T-helper 2 cell treated with Interferon-gamma antibody and Interleukin-4, amounts not matched to agents 100 ng/mL and 5 ng/mL, for 36 hours (primary cell): ENCODE measurements at regions not wholly inside any gene's neighbourhood (a gene's known extent, or its start where the extent isn't known, plus 50 kb on each side); places are given as distances from the start of the nearest gene placed in this dataset.

Source experiments
- intact Hi-C: fragments of 100-400 bp; cut with micrococcal nuclease; formaldehyde crosslinking; loops from one replicate; pipeline ENCODE4 v1.15.1; 2023

DNA sequence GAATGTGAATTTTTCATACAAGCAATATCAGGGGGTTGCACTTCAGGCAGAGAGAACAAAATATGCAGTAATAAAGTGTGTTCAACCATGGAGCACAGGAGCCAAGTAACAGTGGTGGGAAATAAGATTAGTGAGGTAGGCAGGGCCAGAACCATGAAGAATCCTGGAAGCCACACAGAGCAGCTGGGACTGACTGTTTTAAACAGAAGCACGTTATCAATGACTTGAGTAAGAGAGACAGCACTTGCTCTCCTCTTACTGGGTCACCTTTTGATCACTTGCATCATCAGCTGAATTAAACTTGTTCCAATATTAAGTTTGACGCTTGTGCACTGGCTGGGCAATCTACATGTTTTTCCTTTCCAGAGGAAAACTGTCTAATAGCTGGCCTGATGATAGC, 238.5 kb downstream of the TBX18 start:
- intact Hi-C loops: no loop called here

DNA sequence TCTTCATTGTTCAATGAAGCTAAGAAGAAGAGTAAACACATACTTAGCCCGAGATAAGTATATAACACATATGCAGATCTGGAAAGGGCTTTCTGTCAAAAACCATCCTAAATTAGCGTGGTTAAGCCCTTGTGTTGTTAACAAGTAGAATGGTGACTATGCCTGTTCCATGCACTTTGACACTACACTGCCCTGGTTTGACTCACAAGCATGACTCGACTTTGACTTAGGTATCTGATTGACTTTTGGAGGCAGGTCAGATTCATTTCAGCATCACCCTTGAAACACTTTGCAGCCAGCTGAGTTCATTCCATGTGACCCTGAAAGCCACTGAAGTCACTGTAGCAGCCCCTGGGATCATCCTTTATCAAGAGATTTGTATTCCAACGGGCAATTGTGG, 239.8 kb downstream of the TBX18 start:
- intact Hi-C loops: no loop called here

DNA sequence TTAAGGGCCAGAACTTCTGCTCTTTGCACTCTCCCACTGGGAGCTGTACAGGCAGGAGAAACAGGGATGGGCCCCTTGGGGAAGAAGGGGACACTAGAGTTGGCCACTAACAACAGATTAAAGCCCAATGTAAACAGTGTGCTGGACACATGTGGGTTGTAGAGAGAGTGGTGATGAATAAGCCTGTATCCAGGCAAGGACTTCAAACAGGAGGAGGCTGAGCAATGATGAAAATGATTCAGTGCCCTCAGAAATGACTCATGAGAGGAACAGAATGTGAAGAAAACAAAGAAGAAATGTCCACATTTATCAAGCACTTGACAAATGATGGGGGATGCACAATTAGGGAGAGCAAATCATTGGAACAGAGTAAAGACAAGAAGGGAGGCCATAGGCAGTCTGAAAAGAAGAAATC, 242.3 kb downstream of the TBX18 start:
- intact Hi-C loops: no loop called here

DNA sequence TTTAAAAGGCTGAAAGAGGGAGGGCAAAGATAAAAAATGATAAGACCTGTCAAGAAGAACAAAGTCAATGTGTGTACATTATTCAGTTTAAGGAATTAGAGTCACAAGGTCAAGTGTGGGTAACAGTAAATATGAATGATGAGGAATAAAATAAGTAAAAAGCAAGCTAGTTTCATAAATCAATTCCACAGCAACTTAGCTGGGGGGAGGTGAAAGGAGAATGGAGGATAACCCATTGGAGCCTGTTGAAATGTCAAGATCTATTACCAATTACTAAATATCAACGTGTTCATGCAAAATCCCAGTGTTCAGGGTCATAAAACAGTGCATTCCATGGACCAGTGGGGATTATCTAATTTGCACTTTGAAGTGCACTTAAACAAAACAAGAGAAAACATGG, 242.9 kb downstream of the TBX18 start:
- intact Hi-C loops: no loop called here

DNA sequence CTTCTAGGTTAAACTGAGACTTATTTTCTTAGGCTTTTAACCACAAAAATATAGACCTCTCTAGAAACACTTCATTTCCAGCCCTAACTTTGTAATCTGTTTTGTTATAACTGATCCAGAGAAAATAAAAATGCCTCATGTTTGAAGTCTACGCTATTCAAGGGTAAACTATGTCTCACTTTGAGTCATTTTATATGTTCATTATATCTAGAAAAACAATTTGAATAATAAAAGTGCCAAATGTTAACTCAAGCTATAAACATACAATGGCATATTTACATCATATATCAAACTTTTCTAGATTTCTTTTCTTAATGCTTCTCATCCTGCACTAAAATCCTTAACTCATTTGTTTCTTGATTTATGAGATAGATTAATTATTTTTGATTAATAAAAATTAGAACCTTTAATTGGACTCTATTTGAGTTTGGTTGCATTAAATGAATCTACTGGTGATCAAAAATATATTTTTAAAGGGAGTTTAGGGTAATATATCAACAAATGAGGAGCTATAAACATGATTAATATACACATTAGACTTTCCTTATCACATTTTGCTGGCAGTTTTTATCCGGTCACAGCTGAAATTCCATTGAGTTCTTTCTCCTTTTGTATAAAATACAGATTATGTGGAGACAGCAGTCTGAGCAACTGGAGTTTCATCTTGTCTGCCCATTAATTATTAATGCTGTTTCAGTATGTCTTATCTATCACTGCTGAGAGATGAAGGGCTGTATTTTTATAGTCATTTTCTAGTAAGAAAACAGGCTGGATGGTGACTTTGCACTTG, 246.5 kb downstream of the TBX18 start:
- intact Hi-C loops: no loop called here

DNA sequence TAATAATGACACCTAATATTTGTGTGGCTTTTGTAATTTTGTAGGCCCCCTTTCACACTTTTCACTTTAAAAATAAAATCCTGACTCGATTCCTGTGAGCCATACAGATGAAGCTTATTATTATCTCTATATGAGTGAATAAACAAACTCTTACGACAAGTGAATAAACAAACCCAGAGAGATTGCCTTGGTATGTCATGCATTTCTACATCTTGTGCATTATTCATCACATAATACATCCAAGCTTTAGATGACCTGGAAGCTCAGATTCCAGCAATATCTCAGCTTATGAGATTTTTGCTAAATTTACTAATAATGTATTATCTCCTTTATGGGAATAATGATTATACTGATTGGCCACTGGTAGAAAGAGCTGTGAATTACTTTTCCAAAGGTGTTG, 248.2 kb downstream of the TBX18 start:
- intact Hi-C loops: no loop called here

DNA sequence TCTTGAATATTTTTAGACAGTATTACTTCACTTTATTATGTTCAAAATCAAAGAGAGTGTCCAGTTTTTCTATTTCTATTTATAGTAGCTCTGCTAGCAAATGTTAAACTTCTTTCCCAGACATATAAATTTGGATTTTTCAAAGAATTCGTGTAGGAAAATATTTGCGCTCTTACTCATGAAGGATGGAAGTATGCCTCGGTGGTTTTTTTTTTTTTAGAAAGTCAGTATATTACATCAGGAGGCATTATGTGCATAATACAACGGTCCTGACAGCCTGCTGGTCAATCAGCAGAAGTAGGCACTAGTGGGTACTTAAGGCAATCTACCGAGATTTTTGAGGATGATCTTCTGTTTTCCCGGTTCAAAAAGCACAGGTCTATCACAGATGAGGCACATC, 249.3 kb downstream of the TBX18 start:
- intact Hi-C loops: no loop called here

DNA sequence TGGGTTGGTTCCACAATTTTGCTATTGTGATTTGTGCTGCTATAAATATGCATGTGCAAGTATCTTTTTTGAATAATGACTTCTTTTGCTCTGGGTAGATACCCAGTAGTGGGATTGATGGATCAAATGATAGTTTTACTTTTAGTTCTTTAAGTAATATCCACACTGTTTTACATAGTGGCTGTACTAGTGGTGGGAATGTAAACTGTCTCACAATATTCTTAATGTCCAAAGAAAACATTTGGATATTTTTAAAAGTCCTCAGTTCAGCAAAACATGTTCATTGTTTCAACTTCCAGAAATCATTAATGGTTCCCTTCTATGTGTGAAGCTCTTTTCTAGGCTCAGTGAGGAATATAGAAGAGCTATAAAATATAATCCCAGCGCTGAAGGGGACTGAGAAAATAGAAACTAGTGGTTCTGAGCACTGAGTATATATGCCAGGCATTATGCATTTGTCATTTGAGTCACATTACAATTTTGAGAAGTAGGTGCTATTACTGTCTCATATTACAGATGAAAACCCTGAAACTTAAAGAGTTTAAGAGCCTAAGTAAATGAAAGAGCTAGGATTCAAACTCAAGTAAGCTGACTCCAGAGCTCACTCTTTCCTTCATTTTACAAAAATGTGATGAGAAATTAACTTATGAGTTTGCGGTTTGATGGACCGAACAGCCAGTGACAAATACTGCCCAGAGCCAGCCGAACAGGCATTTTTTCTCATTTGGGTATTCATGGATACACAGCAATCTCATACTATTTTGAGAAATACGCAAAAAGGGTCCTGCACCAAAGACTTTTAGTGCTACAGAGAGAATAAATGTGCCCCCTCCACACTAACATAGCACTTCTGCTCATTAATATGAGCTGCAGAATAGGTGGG, 250.1 kb downstream of the TBX18 start:
- intact Hi-C loops: no loop called here

DNA sequence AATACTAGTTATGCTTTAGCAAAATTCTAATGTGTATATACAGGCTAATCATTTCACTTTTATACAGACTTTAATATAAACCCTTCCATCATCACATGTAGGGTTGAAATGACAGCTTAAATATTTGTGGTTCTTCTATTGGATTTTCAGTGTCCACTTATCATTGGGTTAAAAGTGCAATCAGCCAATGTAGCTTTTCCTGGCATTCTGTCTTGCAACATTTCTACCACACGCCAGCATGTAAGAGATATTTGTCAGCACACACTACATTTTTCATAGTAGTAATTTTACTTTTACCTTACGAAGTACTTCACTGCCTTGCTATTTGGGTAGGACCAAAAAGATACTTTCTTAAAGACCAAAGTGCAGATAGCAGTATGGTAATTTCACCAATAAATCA, 252.0 kb downstream of the TBX18 start:
- intact Hi-C loops: no loop called here

DNA sequence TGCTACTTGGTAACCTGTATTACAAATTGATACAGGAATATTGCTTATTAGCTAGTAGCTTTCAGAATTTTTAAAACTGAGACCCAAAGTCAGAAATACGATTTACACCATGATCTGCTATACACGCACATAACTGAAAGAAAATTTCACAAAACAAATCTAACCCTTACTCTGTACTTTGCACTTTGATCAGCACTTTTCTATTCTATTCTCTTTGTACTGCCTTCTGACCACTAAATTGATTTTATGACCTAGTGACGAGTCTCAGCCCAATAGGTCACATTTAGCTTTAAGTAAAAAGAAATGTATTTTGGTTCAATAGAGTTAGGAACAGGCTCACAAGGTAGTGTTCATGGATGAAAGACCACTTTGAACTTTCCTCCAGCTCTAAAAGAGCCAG, 252.5 kb downstream of the TBX18 start:
- intact Hi-C loops: no loop called here

DNA sequence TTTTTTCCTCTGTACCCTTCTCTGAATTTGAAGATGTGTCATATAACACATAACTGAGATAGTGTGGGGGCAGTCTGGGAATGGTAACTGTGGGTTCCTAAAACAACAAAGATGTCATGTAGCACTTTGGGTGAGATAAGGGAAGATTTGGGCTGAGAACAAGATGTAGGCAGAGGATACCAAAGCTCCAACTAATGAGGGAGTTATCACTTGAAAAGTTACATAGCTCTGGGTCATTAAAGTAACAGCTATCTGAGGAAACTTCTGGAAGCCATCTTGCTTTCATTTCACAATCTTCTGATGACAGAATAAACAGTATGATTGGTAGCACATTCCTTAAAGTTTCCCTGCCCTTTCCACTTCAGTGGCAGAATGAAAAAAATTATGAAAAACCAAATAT, 255.4 kb downstream of the TBX18 start:
- intact Hi-C loops: no loop called here

DNA sequence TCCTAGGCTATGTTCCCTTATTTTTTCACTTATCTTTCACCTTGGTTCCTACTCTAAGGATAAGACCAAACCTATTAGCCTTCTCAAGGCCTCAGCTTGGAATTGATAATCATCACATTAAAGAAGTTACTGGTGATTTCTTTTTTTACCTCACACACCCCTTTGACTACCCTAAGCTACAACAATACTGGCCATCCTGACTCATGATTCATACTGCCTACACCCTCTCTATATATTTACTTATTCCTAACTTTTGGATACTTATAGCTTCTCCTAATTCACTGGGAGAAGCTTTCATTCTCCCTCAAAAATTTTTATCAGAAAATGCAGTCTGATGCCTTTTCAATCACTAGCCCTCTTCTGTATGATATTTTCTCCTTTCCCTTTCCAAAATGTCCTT, 256.1 kb downstream of the TBX18 start:
- intact Hi-C loops: no loop called here

DNA sequence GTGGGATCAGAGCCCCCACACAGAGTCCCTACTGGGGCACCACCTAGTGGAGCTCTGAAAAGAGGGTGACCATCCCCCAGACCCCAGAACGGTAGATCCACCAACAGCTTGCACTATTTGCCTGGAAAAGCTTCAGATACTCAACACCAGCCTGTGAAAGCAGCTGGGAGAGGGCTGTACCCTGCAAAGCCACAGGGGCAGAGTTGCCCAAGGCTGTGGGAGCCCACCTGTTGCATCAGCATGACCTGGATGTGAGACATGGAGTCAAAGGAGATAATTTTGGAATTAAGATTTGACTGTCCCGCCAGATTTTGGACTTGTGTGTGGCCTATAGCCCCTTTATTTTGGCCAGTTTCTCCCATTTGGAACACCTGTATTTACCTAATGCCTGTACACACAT, 260.4 kb downstream of the TBX18 start:
- intact Hi-C loops: no loop called here

DNA sequence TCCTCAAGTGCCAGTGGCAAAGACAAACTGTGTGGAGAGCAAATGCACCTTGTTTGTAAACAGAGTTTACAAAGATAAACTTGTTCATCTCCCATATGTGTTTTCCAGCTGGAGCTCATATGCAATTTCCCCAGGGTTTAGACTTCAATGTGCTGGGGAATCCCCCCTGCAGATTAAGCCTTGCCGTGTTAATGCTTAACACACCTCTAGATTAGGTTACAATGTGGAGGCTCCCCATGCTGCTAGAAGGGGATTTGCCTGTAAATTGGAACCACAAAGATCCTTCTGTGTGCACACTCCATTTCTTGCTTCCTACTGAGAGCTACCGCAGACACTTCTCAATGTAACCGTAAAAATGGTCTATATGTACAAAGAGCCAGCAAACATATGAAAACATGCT, 263.1 kb downstream of the TBX18 start:
- intact Hi-C loops: no loop called here

DNA sequence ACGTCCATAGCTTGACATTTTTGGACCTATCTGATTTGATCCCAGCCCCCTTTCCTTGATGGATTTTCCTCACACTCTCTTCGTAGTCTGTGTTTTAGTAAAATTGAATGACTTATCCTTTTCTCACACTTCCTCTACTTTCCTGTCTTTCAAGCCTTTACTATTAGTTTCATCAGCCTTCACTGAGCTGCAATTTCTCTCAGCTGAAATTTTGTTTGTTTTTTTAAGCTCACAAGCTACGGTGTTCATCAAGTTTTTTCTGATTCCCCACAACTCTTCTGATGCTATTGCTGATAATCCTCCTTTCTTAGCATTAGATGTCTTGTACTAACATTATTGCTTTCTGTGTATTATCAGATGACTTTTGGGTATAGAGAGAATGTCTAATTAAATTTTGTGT, 263.7 kb downstream of the TBX18 start:
- intact Hi-C loops: no loop called here

DNA sequence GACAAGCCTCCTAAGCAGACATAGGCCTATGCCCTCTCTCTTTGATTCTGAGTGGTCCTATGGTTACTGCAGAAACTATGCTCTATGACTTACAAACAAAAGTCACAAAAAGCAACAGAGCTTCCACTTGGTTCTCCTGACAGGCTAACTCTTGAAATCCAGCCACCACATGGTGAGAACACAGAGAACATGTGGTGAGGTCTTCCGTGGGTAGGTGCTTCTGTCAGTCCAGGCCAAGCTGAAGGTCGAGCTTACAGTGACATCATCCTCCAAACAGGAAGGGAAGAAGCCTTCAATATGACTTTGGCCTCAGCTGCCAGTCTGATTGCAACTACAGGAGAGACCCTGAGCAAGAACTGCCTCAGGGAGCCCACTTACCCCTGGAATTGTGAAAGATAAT, 265.5 kb downstream of the TBX18 start:
- intact Hi-C loops: no loop called here

DNA sequence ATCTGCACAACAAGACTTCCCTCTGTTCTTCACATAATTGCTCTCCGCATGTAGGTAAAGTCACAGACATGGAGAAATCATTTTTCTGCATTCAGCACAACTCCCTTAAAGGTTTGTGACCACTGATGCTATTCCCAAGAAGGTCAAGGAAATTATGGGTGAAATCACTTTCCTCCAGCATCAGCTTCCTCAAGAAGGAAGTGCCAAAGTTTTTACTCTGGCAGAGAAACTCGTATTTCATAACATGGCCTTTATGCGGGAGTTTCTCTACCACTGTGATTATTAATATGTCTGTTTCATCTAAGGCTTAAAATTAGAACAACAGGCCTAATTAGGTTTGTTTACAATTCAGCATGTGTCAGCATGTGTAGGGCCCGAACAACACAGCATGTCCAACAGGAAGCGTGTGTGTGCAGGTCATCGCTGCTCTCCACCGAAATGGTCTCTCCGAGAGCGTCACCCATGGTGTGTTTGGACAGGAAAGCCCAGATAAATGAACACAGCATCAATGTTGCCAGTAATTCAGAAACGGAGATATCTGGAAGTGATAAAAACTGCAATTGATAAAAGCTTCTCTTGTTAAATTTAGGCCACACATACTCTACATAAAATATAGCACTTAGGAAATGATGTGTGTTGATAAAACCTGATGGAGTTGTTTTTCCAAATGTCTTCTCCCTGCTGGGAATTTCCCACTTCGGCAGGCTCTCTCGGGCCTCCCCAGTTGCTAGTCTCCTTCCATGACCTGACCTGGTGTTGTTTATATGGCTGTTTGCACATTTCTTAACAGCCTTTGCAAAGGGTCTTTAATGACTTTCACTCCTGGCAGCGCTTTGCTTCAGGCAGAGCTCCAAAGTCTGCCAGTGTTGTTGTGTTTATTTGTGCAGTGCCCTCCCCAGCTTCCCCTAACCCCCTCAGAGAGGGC, 265.1 kb upstream of the CEP162 start:
- intact Hi-C loops: no loop called here

DNA sequence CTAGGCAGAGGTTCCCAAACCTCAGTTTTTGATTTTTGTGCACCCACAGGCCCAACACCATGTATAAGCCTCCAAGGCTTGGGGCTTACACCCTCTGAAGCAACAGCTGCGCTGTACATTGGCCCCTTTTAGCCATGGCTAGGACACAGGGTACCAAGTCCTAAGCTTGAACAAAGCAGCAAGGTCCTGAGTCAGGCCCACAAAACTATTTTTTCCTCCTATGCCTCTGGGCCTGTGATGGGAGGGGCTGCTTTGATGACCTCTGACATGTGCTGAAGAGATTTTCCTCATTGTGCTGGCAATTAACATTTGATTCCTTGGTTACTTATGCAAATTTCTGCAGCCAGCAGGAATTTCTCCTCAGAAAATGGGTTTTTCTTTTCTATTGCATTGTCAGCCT, 262.2 kb upstream of the CEP162 start:
- intact Hi-C loops: no loop called here

DNA sequence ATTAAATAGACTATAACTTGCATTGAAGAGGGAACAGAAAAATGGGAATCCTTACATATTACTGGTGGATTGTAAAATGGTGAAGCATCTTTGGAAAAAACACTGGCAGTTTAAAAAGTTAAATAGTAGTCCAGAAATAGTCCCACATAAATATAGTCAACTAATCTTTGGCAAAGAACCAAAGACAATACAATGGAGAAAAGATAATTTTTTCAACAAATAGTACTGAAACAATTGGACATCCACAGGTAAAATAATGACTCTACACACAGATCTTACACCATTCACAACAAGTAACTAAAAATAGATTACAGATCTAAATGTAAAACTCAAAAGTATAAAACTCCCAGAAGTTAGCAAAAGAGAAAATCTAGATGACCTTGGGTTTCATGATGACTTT, 259.1 kb upstream of the CEP162 start:
- intact Hi-C loops: no loop called here

DNA sequence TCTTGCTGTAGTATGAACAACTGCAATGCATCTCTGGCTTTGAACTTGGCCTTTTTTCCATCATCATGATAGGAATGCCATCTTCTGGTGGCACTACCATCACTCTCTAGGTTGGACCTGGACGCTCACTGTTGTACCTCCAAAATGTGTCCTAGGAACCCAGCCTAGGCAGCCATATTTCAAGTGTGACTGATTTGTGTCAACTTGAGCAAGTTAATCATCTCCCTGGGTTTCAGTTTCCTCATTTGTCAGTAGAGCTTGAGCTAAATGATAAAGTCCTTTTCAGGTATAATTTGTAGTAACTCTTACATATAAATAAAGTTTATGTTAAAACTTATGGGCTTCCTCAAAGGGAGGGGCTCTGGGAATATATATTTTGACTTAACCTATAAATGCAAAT, 241.7 kb upstream of the CEP162 start:
- intact Hi-C loops: no loop called here

DNA sequence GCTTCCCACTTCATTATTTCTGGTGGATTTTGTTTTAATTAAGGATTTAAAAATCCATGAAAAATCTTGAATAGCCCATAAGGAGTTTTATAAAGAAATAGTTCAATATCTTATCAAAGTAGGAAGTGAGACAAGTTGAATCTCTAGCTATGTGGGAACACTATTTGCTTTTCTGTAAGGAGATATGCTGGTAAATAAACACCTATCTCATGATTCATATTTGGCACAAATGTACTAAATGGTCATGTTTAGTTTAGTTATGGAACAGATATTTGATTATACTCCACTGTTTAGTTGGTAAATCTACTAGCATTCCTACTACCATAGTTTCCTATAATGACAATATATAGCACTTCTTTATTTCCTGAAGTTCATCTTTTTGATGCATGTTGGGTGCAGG, 239.9 kb upstream of the CEP162 start:
- intact Hi-C loops: no loop called here

DNA sequence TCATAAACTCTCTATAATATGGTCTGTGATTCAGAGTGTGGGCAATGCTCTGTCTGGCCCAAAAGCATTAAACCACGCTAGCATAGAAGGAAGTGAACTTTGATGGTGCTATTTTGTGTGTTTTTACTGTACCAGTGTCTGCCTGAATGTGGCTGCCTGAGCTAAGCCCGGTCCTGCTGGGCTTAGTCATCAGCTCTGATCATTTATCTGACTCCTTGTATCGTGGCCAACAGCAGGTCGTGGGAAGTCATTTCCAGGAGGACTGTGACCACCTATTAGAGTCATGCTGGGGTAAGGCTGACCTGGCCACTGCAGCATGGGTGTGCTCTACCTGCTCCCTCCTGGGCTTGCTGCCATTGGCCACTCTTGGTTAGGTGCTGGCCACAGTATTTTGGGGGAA, 239.1 kb upstream of the CEP162 start:
- intact Hi-C loops: no loop called here
